ENCODE measurements at regions not wholly inside any gene's neighbourhood (a gene's known extent, or its start where the extent isn't known, plus 50 kb on each side); places are given as distances from the start of the nearest gene placed in this dataset.
A peak's percentile ranks its signal among the peaks of the same experiment; 100 is the strongest.

DNA sequence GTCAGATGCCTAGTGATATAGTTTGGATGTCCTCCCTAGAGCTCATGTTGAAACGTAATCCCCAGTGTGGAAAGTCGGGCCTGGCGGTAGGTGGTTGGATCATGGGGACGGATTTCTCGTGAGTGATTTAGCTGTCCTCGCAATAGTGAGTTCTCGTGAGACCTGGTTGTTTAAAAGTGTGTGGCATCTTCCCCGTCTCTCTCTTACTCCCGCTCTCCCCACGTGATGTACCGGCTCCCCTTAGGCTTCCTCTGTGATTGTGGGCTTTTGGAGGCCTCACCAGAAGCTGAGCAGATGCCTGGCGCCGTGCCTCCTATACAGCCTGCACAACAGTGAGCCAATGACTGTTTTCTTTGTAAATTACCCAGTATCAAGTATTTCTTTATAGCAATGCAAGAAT lies 264.5 kb downstream of the TTLL7 start:
- TF ChIP-seq, protein P1, sequence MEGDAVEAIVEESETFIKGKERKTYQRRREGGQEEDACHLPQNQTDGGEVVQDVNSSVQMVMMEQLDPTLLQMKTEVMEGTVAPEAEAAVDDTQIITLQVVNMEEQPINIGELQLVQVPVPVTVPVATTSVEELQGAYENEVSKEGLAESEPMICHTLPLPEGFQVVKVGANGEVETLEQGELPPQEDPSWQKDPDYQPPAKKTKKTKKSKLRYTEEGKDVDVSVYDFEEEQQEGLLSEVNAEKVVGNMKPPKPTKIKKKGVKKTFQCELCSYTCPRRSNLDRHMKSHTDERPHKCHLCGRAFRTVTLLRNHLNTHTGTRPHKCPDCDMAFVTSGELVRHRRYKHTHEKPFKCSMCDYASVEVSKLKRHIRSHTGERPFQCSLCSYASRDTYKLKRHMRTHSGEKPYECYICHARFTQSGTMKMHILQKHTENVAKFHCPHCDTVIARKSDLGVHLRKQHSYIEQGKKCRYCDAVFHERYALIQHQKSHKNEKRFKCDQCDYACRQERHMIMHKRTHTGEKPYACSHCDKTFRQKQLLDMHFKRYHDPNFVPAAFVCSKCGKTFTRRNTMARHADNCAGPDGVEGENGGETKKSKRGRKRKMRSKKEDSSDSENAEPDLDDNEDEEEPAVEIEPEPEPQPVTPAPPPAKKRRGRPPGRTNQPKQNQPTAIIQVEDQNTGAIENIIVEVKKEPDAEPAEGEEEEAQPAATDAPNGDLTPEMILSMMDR (IDR thresholded peaks at IDR 0.05; ENCODE audit: extremely low read depth, insufficient read depth, missing control alignments), result no peak
- no peak for DNase-seq (ENCODE audit: low spot score)
- in situ Hi-C loops (cut with MboI; ENCODE audit: low pct_unique_long_range_greater_than_20kb, low sequenced_read_pairs, unreplicated experiment), result no loop called here

DNA sequence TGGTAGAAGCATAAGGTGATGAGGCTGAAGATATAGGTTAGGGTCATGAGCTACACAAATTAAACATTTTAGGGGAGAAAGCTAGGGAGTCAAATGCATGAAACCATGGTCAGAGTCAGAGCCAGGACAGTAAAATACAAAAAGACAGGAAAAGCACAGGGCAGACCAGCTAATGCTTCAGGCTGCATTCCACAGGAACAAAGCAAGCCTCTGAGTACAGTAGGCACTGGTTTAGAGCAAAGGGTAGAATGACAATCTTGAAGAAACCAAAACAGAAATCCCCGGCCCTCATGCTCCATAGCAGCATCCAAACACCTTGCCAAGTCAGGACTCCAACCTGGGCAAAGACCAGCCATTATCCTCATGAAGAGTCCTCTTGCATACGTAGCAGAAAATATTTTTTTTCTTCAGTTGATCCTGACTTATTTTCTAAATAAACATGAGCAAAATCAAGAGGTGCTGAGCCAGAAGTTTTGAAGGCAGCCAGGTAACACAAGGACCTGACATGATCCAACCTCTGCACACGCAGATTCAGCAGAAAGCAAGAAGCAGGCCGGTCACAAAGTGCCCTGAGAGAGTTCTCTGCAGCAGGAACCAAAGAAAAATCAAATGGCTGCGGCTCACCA lies 273.1 kb downstream of the TTLL7 start:
- in situ Hi-C loops (cut with MboI; ENCODE audit: low pct_unique_long_range_greater_than_20kb, low sequenced_read_pairs, unreplicated experiment), result no loop called here
- TF ChIP-seq, protein P1 (IDR thresholded peaks at IDR 0.05; ENCODE audit: extremely low read depth, insufficient read depth, missing control alignments), result no peak
- DNase-seq (ENCODE audit: low spot score), result no peak

DNA sequence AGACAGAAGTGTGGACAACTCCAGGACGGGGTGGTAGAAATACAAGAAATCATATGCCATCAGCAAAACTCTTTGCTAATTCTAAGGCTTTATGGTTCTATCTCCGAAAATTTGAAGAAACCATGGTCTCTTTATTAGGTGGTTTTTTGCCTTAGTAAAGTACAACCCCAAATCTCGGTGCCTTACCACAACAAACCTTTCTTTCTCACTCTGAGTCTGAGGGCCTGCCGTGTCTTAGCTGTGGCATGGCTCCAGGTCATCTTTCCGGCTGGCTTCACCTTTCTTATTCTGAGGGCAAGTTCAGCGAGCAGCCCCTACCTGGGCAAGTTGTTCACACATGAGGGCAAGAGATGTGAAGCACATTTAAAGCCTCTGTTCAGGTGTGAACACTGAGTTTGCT lies 280.6 kb downstream of the TTLL7 start:
- TF ChIP-seq, protein P1 (IDR thresholded peaks at IDR 0.05; ENCODE audit: extremely low read depth, insufficient read depth, missing control alignments), result no peak
- in situ Hi-C loops (cut with MboI; ENCODE audit: low pct_unique_long_range_greater_than_20kb, low sequenced_read_pairs, unreplicated experiment), result no loop called here
- peak; percentile 6 for DNase-seq (ENCODE audit: low spot score)

DNA sequence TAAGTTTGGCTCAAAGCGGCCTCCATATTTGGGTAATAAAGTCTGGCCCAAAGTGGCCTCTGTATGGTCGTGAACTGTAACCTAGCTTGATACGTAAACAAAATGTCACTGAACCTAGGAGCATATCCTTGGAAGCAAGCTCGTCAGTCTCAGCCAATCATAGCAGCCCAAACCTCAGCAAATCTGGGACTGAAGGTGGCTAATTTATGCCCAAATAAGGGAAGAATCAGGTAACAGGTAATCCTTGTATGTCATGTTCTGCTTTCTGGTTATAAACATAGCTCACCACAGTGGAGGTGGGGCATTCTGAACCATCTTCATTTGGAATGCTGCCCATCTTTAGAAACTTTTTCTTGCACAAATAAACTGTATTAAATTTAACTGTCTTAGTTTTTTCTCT lies 281.1 kb downstream of the TTLL7 start:
- TF ChIP-seq, protein P1 (IDR thresholded peaks at IDR 0.05; ENCODE audit: extremely low read depth, insufficient read depth, missing control alignments), result no peak
- DNase-seq (ENCODE audit: low spot score), result no peak
- in situ Hi-C loops (cut with MboI; ENCODE audit: low pct_unique_long_range_greater_than_20kb, low sequenced_read_pairs, unreplicated experiment), result no loop called here

DNA sequence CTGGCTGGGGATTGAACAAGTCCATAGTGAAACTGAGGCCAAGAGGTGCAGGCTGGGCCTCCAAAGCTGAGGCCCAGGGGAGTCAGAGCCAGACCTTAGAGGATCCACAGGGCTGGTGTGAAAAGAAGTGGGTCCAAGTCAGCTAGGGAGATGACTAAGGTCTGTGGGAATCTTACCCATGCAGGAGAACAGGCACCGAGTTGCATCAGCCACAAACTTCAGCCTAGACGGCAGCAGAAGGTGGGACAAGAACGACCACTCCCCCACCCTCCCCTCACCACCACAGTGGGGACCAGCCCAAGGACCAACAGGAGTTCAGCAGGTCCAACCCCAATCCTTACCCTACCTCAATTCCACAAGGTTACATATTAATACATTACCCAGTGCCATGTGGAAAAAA lies 282.3 kb downstream of the TTLL7 start:
- no peak for DNase-seq (ENCODE audit: low spot score)
- TF ChIP-seq, protein P1 (IDR thresholded peaks at IDR 0.05; ENCODE audit: extremely low read depth, insufficient read depth, missing control alignments), result no peak
- in situ Hi-C loops (cut with MboI; ENCODE audit: low pct_unique_long_range_greater_than_20kb, low sequenced_read_pairs, unreplicated experiment), result no loop called here

DNA sequence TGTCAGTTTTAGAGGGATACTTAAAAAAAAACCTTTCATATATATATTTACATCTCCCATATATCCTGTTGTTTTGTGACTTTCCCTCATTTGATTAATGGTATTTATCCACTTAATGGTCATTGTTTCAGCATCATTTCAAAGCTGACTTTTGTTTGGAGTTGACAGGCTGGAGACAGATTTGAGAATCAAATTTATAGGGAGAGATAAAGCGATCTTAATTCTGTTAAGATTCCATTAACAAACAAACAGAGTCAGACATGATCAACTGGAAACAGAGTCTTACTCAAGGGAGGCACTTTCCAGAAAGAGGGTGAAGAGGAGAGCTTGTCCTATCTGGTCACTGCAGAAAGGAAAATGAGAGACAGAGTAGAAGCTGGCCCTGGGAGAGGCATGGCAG lies 283.4 kb downstream of the TTLL7 start:
- TF ChIP-seq, protein P1 (IDR thresholded peaks at IDR 0.05; ENCODE audit: extremely low read depth, insufficient read depth, missing control alignments), result no peak

More for the DNA sequence above, 283.4 kb downstream of the TTLL7 start:
- in situ Hi-C loops (cut with MboI; ENCODE audit: low pct_unique_long_range_greater_than_20kb, low sequenced_read_pairs, unreplicated experiment), result no loop called here
- DNase-seq (ENCODE audit: low spot score), result no peak

All from GM13977 (cell line).